IMR-90 (cell line): ENCODE measurements at regions not wholly inside any gene's neighbourhood (a gene's known extent, or its start where the extent isn't known, plus 50 kb on each side); places are given as distances from the start of the nearest gene placed in this dataset.

ENCODE experiments used
- ATAC-seq: fragments of 200-7000 bp; cut with Tn5 transposase; 2 replicates; pipeline ENCODE4 v1.9.1; 2020; ENCODE audit warnings: low read depth, mild to moderate bottlenecking, moderate library complexity
- BruUV-seq: library from RNA; stranded (reverse); fragments of 400-500 nt; replicated peaks from 2 replicates; lab custom pipeline; 2021; lab: Mats Ljungman, UMichigan
- CTCF ChIA-PET: fragments of 300-600 bp; formaldehyde crosslinking; extraction: SDS; loops from one replicate; lab custom pipeline; 2021; ENCODE audit warnings: antibody characterized with exemption; lab: Yijun Ruan, JAX
- POLR2A ChIA-PET: fragments of 300-600 bp; sonication (Branson Sonifier 250); formaldehyde crosslinking; loops from one replicate; lab custom pipeline; 2022; ENCODE audit warnings: antibody characterized with exemption; ENCODE audit not compliant: unreplicated experiment; lab: Charles Lee
- DNase-seq: peaks from one replicate; pipeline ENCODE4 v3.0.0; 2013
- H2AFZ ChIP-seq: replicated peaks from 2 replicates; pipeline ENCODE3; 2013; ENCODE audit warnings: low read length, mild to moderate bottlenecking; ENCODE audit not compliant: poor library complexity
- H2AK5ac ChIP-seq: 2 replicates; pipeline ENCODE4 v1.6.1; 2013; ENCODE audit warnings: low read depth, low read length, inconsistent platforms
- H2AK9ac ChIP-seq: replicated peaks from 2 replicates; pipeline ENCODE3; 2013; ENCODE audit warnings: mild to moderate bottlenecking, low read depth, low read length, moderate library complexity; ENCODE audit not compliant: poor library complexity
- H2BK120ac ChIP-seq: 2 replicates; pipeline ENCODE4 v1.6.1; 2013; ENCODE audit warnings: low read depth, low read length, inconsistent platforms
- H2BK15ac ChIP-seq: 3 replicates; pipeline ENCODE4 v1.6.1; 2013; ENCODE audit warnings: low read depth, low read length, inconsistent platforms
- H2BK20ac ChIP-seq: 2 replicates; pipeline ENCODE4 v1.6.1; 2013; ENCODE audit warnings: low read depth, mild to moderate bottlenecking, inconsistent platforms, low read length, moderate library complexity
- H2BK5ac ChIP-seq: 2 replicates; pipeline ENCODE4 v1.6.1; 2013; ENCODE audit warnings: mild to moderate bottlenecking, low read depth, low read length, inconsistent platforms; ENCODE audit not compliant: poor library complexity, severe bottlenecking
- H3K14ac ChIP-seq: replicated peaks from 2 replicates; pipeline ENCODE4 v1.6.1; 2013; ENCODE audit warnings: low read depth, low read length, inconsistent platforms
- H3K18ac ChIP-seq: 2 replicates; pipeline ENCODE4 v1.6.1; 2013; ENCODE audit warnings: low read depth, low read length, control low read depth
- H3K23ac ChIP-seq: 2 replicates; pipeline ENCODE4 v1.6.1; 2013; ENCODE audit warnings: low read depth, low read length, inconsistent platforms
- H3K27ac ChIP-seq: 2 replicates; pipeline ENCODE4 v1.5.1; 2013; ENCODE audit warnings: mild to moderate bottlenecking, control low read depth, low read length; ENCODE audit not compliant: insufficient read depth
- H3K27me3 ChIP-seq: 2 replicates; pipeline ENCODE4 v1.6.1; 2013; ENCODE audit warnings: low read length; ENCODE audit not compliant: control insufficient read depth, insufficient read depth
- H3K36me3 ChIP-seq: 2 replicates; pipeline ENCODE4 v1.6.1; 2013; ENCODE audit warnings: low read length, mixed read lengths; ENCODE audit not compliant: control insufficient read depth, insufficient read depth
- H3K4ac ChIP-seq: 2 replicates; pipeline ENCODE4 v1.6.1; 2013; ENCODE audit warnings: low read depth, low read length, inconsistent platforms
- H3K4me1 ChIP-seq: 2 replicates; pipeline ENCODE4 v1.6.1; 2013; ENCODE audit warnings: low read length, mixed read lengths; ENCODE audit not compliant: control insufficient read depth, insufficient read depth
- H3K4me2 ChIP-seq: 2 replicates; pipeline ENCODE4 v1.6.1; 2013; ENCODE audit warnings: low read depth, mild to moderate bottlenecking, control low read depth, low read length, moderate library complexity
- H3K4me3 ChIP-seq: 2 replicates; pipeline ENCODE4 v1.5.1; 2013; ENCODE audit warnings: low read depth, mild to moderate bottlenecking, control low read depth, low read length, moderate library complexity; ENCODE audit not compliant: insufficient read depth
- H3K56ac ChIP-seq: 2 replicates; pipeline ENCODE4 v1.6.1; 2013; ENCODE audit warnings: low read length, inconsistent platforms; ENCODE audit not compliant: insufficient read depth; ENCODE audit errors: extremely low read depth
- H3K79me1 ChIP-seq, 2 experiments: 2 replicates each; pipeline ENCODE4 v1.6.1; 2013; ENCODE audit warnings: low read length in 2 of 2, inconsistent platforms in 1 of 2, low read depth in 1 of 2
- H3K9ac ChIP-seq: 2 replicates; pipeline ENCODE4 v1.6.1; 2013; ENCODE audit warnings: low read depth, low read length, control low read depth
- H3K9me1 ChIP-seq: 2 replicates; pipeline ENCODE4 v1.6.1; 2013; ENCODE audit warnings: low read length, inconsistent platforms; ENCODE audit not compliant: insufficient read depth
- H3K9me3 ChIP-seq: 2 replicates; pipeline ENCODE4 v1.6.1; 2013; ENCODE audit warnings: low read length; ENCODE audit not compliant: control insufficient read depth, insufficient read depth
- H4K20me1 ChIP-seq: 2 replicates; pipeline ENCODE4 v1.6.1; 2013; ENCODE audit warnings: low read length, inconsistent platforms; ENCODE audit not compliant: insufficient read depth
- H4K5ac ChIP-seq: 2 replicates; pipeline ENCODE4 v1.6.1; 2013; ENCODE audit warnings: mild to moderate bottlenecking, low read depth, low read length, control low read depth
- H4K8ac ChIP-seq, 2 experiments: 2 replicates each; pipeline ENCODE4 v1.6.1; 2013; ENCODE audit warnings: low read depth in 2 of 2, low read length in 2 of 2, control low read depth in 1 of 2, inconsistent platforms in 1 of 2
- H4K91ac ChIP-seq: 2 replicates; pipeline ENCODE4 v1.6.1; 2013; ENCODE audit warnings: low read depth, low read length, inconsistent platforms; ENCODE audit not compliant: insufficient read depth
- BHLHE40 ChIP-seq: fragments of 150-350 bp; IDR thresholded peaks from 2 replicates; pipeline ENCODE4 v1.6.1; 2016; ENCODE audit warnings: mild to moderate bottlenecking, low read depth, low read length
- CHD1 ChIP-seq: IDR thresholded peaks from 2 replicates; pipeline ENCODE4 v1.6.1; 2012; ENCODE audit warnings: low read depth, low read length, improper control_type of control experiment
- MAFK ChIP-seq: IDR thresholded peaks from 2 replicates; pipeline ENCODE4 v1.6.1; 2012; ENCODE audit warnings: low read depth, low read length, improper control_type of control experiment
- MXI1 ChIP-seq: IDR thresholded peaks from 2 replicates; pipeline ENCODE4 v1.6.1; 2012; ENCODE audit warnings: low read depth, mild to moderate bottlenecking, low read length, moderate library complexity, borderline replicate concordance
- POLR2A ChIP-seq: IDR thresholded peaks from 2 replicates; pipeline ENCODE4 v1.6.1; 2012; ENCODE audit warnings: mild to moderate bottlenecking, low read depth, low read length
- RFX5 ChIP-seq: IDR thresholded peaks from 2 replicates; pipeline ENCODE4 v1.8.0; 2012; ENCODE audit warnings: low read depth, mild to moderate bottlenecking, low read length, moderate library complexity
- WGBS, 2 experiments: methylation state at CpG; one replicate each; pipeline versions ENCODE4 v1.1.5 to v1.1.7; 2013; ENCODE audit warnings: missing lambda C conversion rate in 2 of 2; ENCODE audit not compliant: insufficient read length in 1 of 2; ENCODE audit errors: extremely low coverage in 2 of 2; 5-methylcytosine and 5-hydroxymethylcytosine counted together
- dilution Hi-C: fragments of 300-500 bp; cut with HindIII; formaldehyde crosslinking; loops from one replicate; pipeline ENCODE4 v1.14.3; 2018; ENCODE audit warnings: low sequenced_read_pairs; ENCODE audit not compliant: unreplicated experiment
- in situ Hi-C: fragments of 300-500 bp; cut with MboI; formaldehyde crosslinking; loops from 3 replicates; pipeline ENCODE4 v1.14.3; 2019; ENCODE audit warnings: low sequenced_read_pairs, inconsistent platforms, mixed read lengths
- intact Hi-C: fragments of 100-400 bp; cut with micrococcal nuclease; formaldehyde crosslinking; loops from 2 replicates; pipeline ENCODE4 v1.10.0; 2022
- TF ChIP-seq, protein P1 (sequence below): fragments of 150-350 bp; IDR thresholded peaks from 2 replicates; pipeline ENCODE4 v1.6.1; 2016; ENCODE audit warnings: low read depth, mild to moderate bottlenecking, low read length, moderate library complexity, borderline replicate concordance

DNA sequence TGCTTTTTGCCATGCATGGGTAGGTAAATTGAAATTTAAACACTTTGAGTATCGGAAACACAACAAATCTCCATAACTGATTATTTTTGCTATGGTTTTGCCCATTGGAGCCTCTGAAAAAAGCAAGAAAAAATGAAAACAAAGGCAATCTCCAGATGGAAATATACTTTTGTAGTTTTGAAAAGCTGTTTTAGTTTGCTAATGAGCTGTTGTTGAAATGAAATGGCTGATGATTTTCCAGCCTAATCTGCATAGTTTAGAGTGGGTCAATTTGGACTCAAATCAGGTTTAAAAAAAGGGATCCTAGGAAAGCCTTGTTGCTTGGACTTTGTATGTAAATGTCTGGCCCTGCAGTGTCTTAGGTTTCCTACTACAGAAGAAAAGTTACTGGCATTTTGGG, 285.8 kb downstream of the CAAP1 start:
- Histone ChIP-seq H2BK20ac (no peak overlapping the region), H2AK9ac (no peak overlapping the region), H4K8ac (no peak overlapping the region), H4K20me1 (no peaks in the 10 kb centered on the region), H3K36me3 (no peaks in the 10 kb centered on the region), H3K4me3 (no peak overlapping the region), H3K27me3 (no peaks in the 10 kb centered on the region), H2AFZ (no peak overlapping the region), H3K79me1 (no peaks in the 10 kb centered on the region), H3K4me1 (no peaks in the 10 kb centered on the region), H3K23ac (no peak overlapping the region), H3K14ac (no peak overlapping the region), H3K27ac (no peak overlapping the region), H3K56ac (no peak overlapping the region), H3K18ac (no peak overlapping the region), H3K4ac (no peak overlapping the region), H2AK5ac (no peak overlapping the region), H4K91ac (no peak overlapping the region), H3K9me1 (no peaks in the 10 kb centered on the region), H3K9ac (no peak overlapping the region), H4K5ac (no peak overlapping the region), H3K9me3 (no peaks in the 10 kb centered on the region; the same call in 1 of the 2 replicates), H2BK120ac (no peak overlapping the region), H2BK15ac (no peak overlapping the region), H3K4me2 (no peak overlapping the region), H2BK5ac (no peak overlapping the region)
- WGBS, 2 experiments: no CpG with 5 or more reads among the region's 1 CpG
- ChIA-PET CTCF (no interaction called here), POLR2A (no interaction called here)
- ATAC-seq: no peak
- DNase-seq: no peak
- in situ Hi-C loops: no loop called here
- dilution Hi-C loops: no loop called here
- no TSS peak for BruUV-seq
- intact Hi-C loops: no loop called here
- TF ChIP-seq CHD1: no peak
- TF ChIP-seq MAFK: no peak
- no peak for TF ChIP-seq MXI1
- TF ChIP-seq RFX5: no peak
- TF ChIP-seq, protein P1, sequence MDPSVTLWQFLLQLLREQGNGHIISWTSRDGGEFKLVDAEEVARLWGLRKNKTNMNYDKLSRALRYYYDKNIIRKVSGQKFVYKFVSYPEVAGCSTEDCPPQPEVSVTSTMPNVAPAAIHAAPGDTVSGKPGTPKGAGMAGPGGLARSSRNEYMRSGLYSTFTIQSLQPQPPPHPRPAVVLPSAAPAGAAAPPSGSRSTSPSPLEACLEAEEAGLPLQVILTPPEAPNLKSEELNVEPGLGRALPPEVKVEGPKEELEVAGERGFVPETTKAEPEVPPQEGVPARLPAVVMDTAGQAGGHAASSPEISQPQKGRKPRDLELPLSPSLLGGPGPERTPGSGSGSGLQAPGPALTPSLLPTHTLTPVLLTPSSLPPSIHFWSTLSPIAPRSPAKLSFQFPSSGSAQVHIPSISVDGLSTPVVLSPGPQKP: no peak
- no peak for TF ChIP-seq POLR2A
- TF ChIP-seq BHLHE40: no peak
